Psoas muscle (tissue), 7 donors: ENCODE measurements at regions not wholly inside any gene's neighbourhood (a gene's known extent, or its start where the extent isn't known, plus 50 kb on each side); places are given as distances from the start of the nearest gene placed in this dataset.

ENCODE experiments used
- ATAC-seq, 4 donors: fragments of 200-7000 bp; cut with Tn5 transposase; one replicate each; pipeline ENCODE4 v1.9.1; 2020; ENCODE audit warnings: moderate library complexity in 3 of 4, mild to moderate bottlenecking in 2 of 4
- DNase-seq, 2 donors: peaks; one replicate each; pipeline ENCODE4 v3.0.0-alpha.2; 2020
- H3K27ac ChIP-seq: fragments of 200-600 bp; one replicate; pipeline ENCODE4 v1.8.0; 2022
- H3K27me3 ChIP-seq, 3 donors: fragments of 200-600 bp in 1 of 3; one replicate each; pipeline versions ENCODE4 v1.6.1 to v1.8.0; 2013 to 2022; ENCODE audit warnings: low read length in 2 of 3, mild to moderate bottlenecking in 2 of 3, moderate library complexity in 1 of 3; ENCODE audit not compliant: insufficient read depth in 3 of 3
- H3K36me3 ChIP-seq, 2 donors: fragments of 200-600 bp in 1 of 2; one replicate each; pipeline versions ENCODE4 v1.6.1 to v1.8.0; 2013 to 2022; ENCODE audit warnings: low read depth in 1 of 2, mild to moderate bottlenecking in 1 of 2, moderate library complexity in 1 of 2; ENCODE audit not compliant: insufficient read depth in 1 of 2
- H3K4me1 ChIP-seq: fragments of 200-600 bp; one replicate; pipeline ENCODE4 v1.8.0; 2022
- H3K4me3 ChIP-seq: fragments of 200-600 bp; one replicate; pipeline ENCODE4 v1.8.0; 2022; ENCODE audit warnings: mild to moderate bottlenecking
- H3K9me3 ChIP-seq: fragments of 200-600 bp; one replicate; pipeline ENCODE4 v1.8.0; 2022
- CTCF ChIP-seq: fragments of 200-600 bp; IDR thresholded peaks from one replicate; pipeline ENCODE4 v1.8.0; 2022; ENCODE audit warnings: antibody characterized with exemption
- WGBS, 3 donors: extraction: QIAGEN DNeasy Blood & Tissue Kit; methylation state at CpG; one replicate each; pipeline versions ENCODE4 v1.1.6 to v1.1.7; 2013; 5-methylcytosine and 5-hydroxymethylcytosine counted together
- intact Hi-C, 2 donors: fragments of 100-400 bp; cut with DNase I; formaldehyde crosslinking; loops; one replicate each; pipeline versions ENCODE4 v1.11.0 to v1.14.2; 2022
- donor health status: healthy with polysubstance abuse.
- donor health status: DM: no; HTN: no; CAD: no; lungs with moderate emphysema.
- donor health status: Bipolar disorder and iron deficiency.
- donor health status: healthy.
- donor health status: DM: yes; HTN: yes; CAD: no.
- donor health status: DM: no; HTN: no; CAD: no.
- donor health status: DM: yes; HTN: yes; CAD: no.

- H3K4me1 ChIP-seq, result no peaks in the 10 kb centered on the region
- DNase-seq (no peak), ATAC-seq (no peak)
- TF ChIP-seq CTCF, result no peak
- WGBS, 3 donors, result 52 to 73% (median 52%) methylated on average over 2 of the region's 2 CpGs
- intact Hi-C loops, result no loop called here
- no peaks in the 10 kb centered on the region for H3K27me3 ChIP-seq
- no peak overlapping the region for H3K27ac ChIP-seq
- H3K36me3 ChIP-seq, result no peaks in the 10 kb centered on the region
- H3K9me3 ChIP-seq, result no peaks in the 10 kb centered on the region
- no peak overlapping the region for H3K4me3 ChIP-seq
These were observed 124.6 kb upstream of the CREB1 start for GRCh38 chr2:207405150-207405549.

- no peak for TF ChIP-seq CTCF
- DNase-seq (no peak), ATAC-seq (no peak)
- WGBS, 3 donors, result 58 to 59% (median 59%) methylated on average over 8 of the region's 8 CpGs
- no peaks in the 10 kb centered on the region for H3K27me3 ChIP-seq
- H3K36me3 ChIP-seq, result no peaks in the 10 kb centered on the region
- H3K4me3 ChIP-seq, result no peak overlapping the region
- no peak overlapping the region for H3K27ac ChIP-seq
- no peaks in the 10 kb centered on the region for H3K9me3 ChIP-seq
- intact Hi-C loops, result no loop called here
- no peaks in the 10 kb centered on the region for H3K4me1 ChIP-seq
These were observed 121.5 kb upstream of the CREB1 start for GRCh38 chr2:207408086-207408794.

- 56 to 73% (median 60%) methylated on average over 4 of the region's 4 CpGs for WGBS, 3 donors
- Histone ChIP-seq H3K4me3 (no peak overlapping the region), H3K27me3 (no peaks in the 10 kb centered on the region), H3K27ac (no peak overlapping the region), H3K4me1 (no peaks in the 10 kb centered on the region), H3K36me3 (no peaks in the 10 kb centered on the region), H3K9me3 (no peaks in the 10 kb centered on the region)
- TF ChIP-seq CTCF, result no peak
- DNase-seq, result no peak
- intact Hi-C loops, result no loop called here
- ATAC-seq, result no peak
These were observed 120.2 kb upstream of the CREB1 start for GRCh38 chr2:207409517-207409916.

- WGBS, 3 donors, result 47 to 55% (median 50%) methylated on average over 6 of the region's 6 CpGs
- intact Hi-C loops, result no loop called here
These were observed 116.9 kb upstream of the CREB1 start for GRCh38 chr2:207412787-207413310.

More at GRCh38 chr2:207412787-207413310, 116.9 kb upstream of the CREB1 start:
- Histone ChIP-seq H3K27me3 (no peaks in the 10 kb centered on the region), H3K4me1 (no peaks in the 10 kb centered on the region), H3K9me3 (no peaks in the 10 kb centered on the region), H3K4me3 (no peak overlapping the region), H3K27ac (no peak overlapping the region), H3K36me3 (no peaks in the 10 kb centered on the region)
- TF ChIP-seq CTCF, result no peak
- no peak for DNase-seq
- no peak for ATAC-seq
